ENCODE measurements at regions not wholly inside any gene's neighbourhood (a gene's known extent, or its start where the extent isn't known, plus 50 kb on each side); places are given as distances from the start of the nearest gene placed in this dataset.

GRCh38 chr6:130743175-130743574 lies 84.0 kb upstream of the SMLR1 start:
- TF ChIP-seq MAX (IDR thresholded peaks at IDR 0.05) (no peak), CREB1 (IDR thresholded peaks at IDR 0.05; ENCODE audit: low read depth) (no peak)

- no peak for TF ChIP-seq USF1 (IDR thresholded peaks at IDR 0.05)
- TF ChIP-seq TAF1 (IDR thresholded peaks at IDR 0.05; ENCODE audit: low read depth), result no peak
- no peak for TF ChIP-seq EGR1 (IDR thresholded peaks at IDR 0.05)
- TF ChIP-seq NFIC (IDR thresholded peaks at IDR 0.05), result no peak
- TF ChIP-seq RAD21 (IDR thresholded peaks at IDR 0.05; ENCODE audit: low read depth), result no peak
- TF ChIP-seq YY1 (IDR thresholded peaks at IDR 0.05; ENCODE audit: low read depth), result no peak
- TF ChIP-seq FOXM1 (IDR thresholded peaks at IDR 0.05; ENCODE audit: borderline replicate concordance, low read depth), result no peak
- no peak for TF ChIP-seq CREB1 (IDR thresholded peaks at IDR 0.05; ENCODE audit: low read depth)
- TF ChIP-seq REST (IDR thresholded peaks at IDR 0.05; ENCODE audit: low read depth), result no peak
These were observed 82.4 kb upstream of the SMLR1 start for GRCh38 chr6:130744576-130745366.

- TF ChIP-seq CREB1 (IDR thresholded peaks at IDR 0.05; ENCODE audit: low read depth), result no peak
- TF ChIP-seq REST (IDR thresholded peaks at IDR 0.05; ENCODE audit: low read depth), result no peak
- no peak for TF ChIP-seq USF1 (IDR thresholded peaks at IDR 0.05)
- no peak for TF ChIP-seq TAF1 (IDR thresholded peaks at IDR 0.05; ENCODE audit: low read depth)
- no peak for TF ChIP-seq EP300 (IDR thresholded peaks at IDR 0.05; ENCODE audit: borderline replicate concordance)
- no peak for TF ChIP-seq ZBTB7A (IDR thresholded peaks at IDR 0.05; ENCODE audit: low read depth)
- TF ChIP-seq TEAD4 (IDR thresholded peaks at IDR 0.05), result no peak
These were observed 79.2 kb upstream of the SMLR1 start for GRCh38 chr6:130748041-130748440.

GRCh38 chr6:130749402-130749801 lies 77.8 kb upstream of the SMLR1 start:
- TF ChIP-seq EP300 (IDR thresholded peaks at IDR 0.05; ENCODE audit: borderline replicate concordance), result no peak
- TF ChIP-seq REST (IDR thresholded peaks at IDR 0.05; ENCODE audit: low read depth), result no peak
- no peak for TF ChIP-seq ZBTB7A (IDR thresholded peaks at IDR 0.05; ENCODE audit: low read depth)
- no peak for TF ChIP-seq USF1 (IDR thresholded peaks at IDR 0.05)
- TF ChIP-seq NFIC (IDR thresholded peaks at IDR 0.05), result no peak
- TF ChIP-seq TCF12 (IDR thresholded peaks at IDR 0.05; ENCODE audit: low read depth), result no peak
- TF ChIP-seq TEAD4 (IDR thresholded peaks at IDR 0.05), result no peak
- TF ChIP-seq RAD21 (IDR thresholded peaks at IDR 0.05; ENCODE audit: low read depth), result no peak
- no peak for TF ChIP-seq TAF1 (IDR thresholded peaks at IDR 0.05; ENCODE audit: low read depth)
- TF ChIP-seq MAX (IDR thresholded peaks at IDR 0.05), result no peak
- TF ChIP-seq EGR1 (IDR thresholded peaks at IDR 0.05), result no peak

- TF ChIP-seq REST (IDR thresholded peaks at IDR 0.05; ENCODE audit: low read depth), result no peak
These were observed 74.9 kb upstream of the SMLR1 start for GRCh38 chr6:130752267-130752666.
